SK-N-SH (cell line): ENCODE measurements at regions not wholly inside any gene's neighbourhood (a gene's known extent, or its start where the extent isn't known, plus 50 kb on each side); places are given as distances from the start of the nearest gene placed in this dataset.
"Not testable (repeated sequence)": the region's sequence is repeated elsewhere in the genome, so short reads cannot be mapped to it uniquely, and the experiment has no call there.

Experiments used
- CTCF ChIA-PET: fragments of 300-600, 350-600 bp; formaldehyde crosslinking; extraction: SDS; loops from one replicate; lab custom pipeline; 2021; lab: Yijun Ruan, JAX
- POLR2A ChIA-PET: fragments of 350-600 bp; sonication (Branson Sonifier 250); formaldehyde crosslinking; extraction: SDS; loops from one replicate; lab custom pipeline; 2020; ENCODE audit warnings: antibody characterized with exemption, inconsistent platforms; lab: Yijun Ruan, JAX
- DNase-seq: peaks from one replicate; pipeline ENCODE4 v3.0.0; 2012
- H2AFZ ChIP-seq: fragments of 200-600 bp; sonication (generic); 2 replicates; pipeline ENCODE4 v1.8.1; 2016; ENCODE audit warnings: antibody characterized with exemption, mild to moderate bottlenecking, low read depth
- H3F3A ChIP-seq: fragments of 200-600 bp; sonication (generic); replicated peaks from 2 replicates; pipeline ENCODE3; 2016; ENCODE audit warnings: antibody characterized with exemption, mild to moderate bottlenecking; ENCODE audit not compliant: insufficient read depth
- H3K27ac ChIP-seq, 2 experiments: fragments of 200-500 bp in 1 of 2; fragments of 200-600 bp in 1 of 2; sonication (Bioruptor generic) in 1 of 2; sonication (generic), shearing (Covaris generic) in 1 of 2; 2 replicates each; pipeline versions ENCODE4 v1.5.1 to v1.6.1; 2014 to 2016; ENCODE audit warnings: low read depth in 2 of 2, inconsistent platforms in 1 of 2, low read length in 1 of 2, mild to moderate bottlenecking in 1 of 2, mixed read lengths in 1 of 2
- H3K27me3 ChIP-seq: fragments of 200-600 bp; sonication (generic), shearing (Covaris generic); 2 replicates; pipeline ENCODE4 v1.6.1; 2016; ENCODE audit warnings: mixed run types; ENCODE audit not compliant: insufficient read depth
- H3K36me3 ChIP-seq, 2 experiments: fragments of 200-500 bp in 1 of 2; fragments of 200-600 bp in 1 of 2; sonication (Bioruptor generic) in 1 of 2; sonication (generic) in 1 of 2; replicated peaks in 1 of 2; 2 replicates each; pipeline versions ENCODE3 to v1.5.1; 2014 to 2016; ENCODE audit warnings: low read length in 1 of 2, mild to moderate bottlenecking in 1 of 2; ENCODE audit not compliant: insufficient read depth in 2 of 2, control insufficient read depth in 1 of 2
- H3K4me1 ChIP-seq, 2 experiments: fragments of 200-500 bp in 1 of 2; fragments of 200-600 bp in 1 of 2; sonication (Bioruptor generic) in 1 of 2; sonication (generic), shearing (Covaris generic) in 1 of 2; 2 replicates each; pipeline versions ENCODE4 v1.5.1 to v1.6.1; 2014 to 2016; ENCODE audit warnings: low read depth in 1 of 2, low read length in 1 of 2, mixed run types in 1 of 2; ENCODE audit not compliant: insufficient read depth in 2 of 2, control insufficient read depth in 1 of 2
- H3K4me2 ChIP-seq: fragments of 200-600 bp; sonication (generic), shearing (Covaris generic); 2 replicates; pipeline ENCODE4 v1.6.1; 2017; ENCODE audit warnings: mixed run types
- H3K4me3 ChIP-seq, 2 experiments: fragments of 200-500 bp in 1 of 2; fragments of 200-600 bp in 1 of 2; sonication (Bioruptor generic) in 1 of 2; sonication (generic), shearing (Covaris generic) in 1 of 2; 2 replicates each; pipeline versions ENCODE4 v1.5.1 to v1.8.1; 2014 to 2016; ENCODE audit warnings: low read depth in 2 of 2, inconsistent platforms in 1 of 2, low read length in 1 of 2, mild to moderate bottlenecking in 1 of 2, mixed read lengths in 1 of 2, moderate library complexity in 1 of 2
- H3K79me2 ChIP-seq: fragments of 200-600 bp; sonication (generic); 2 replicates; pipeline ENCODE4 v1.8.1; 2017; ENCODE audit warnings: mild to moderate bottlenecking; ENCODE audit not compliant: insufficient read depth
- H3K9ac ChIP-seq: fragments of 200-600 bp; sonication (generic); 2 replicates; pipeline ENCODE4 v1.6.1; 2017; ENCODE audit warnings: mixed run types
- H3K9me2 ChIP-seq: fragments of 200-600 bp; sonication (generic); 2 replicates; pipeline ENCODE4 v1.6.1; 2017; ENCODE audit warnings: mixed run types
- H3K9me3 ChIP-seq: fragments of 200-600 bp; sonication (generic); 2 replicates; pipeline ENCODE4 v1.6.1; 2017; ENCODE audit warnings: mixed run types, mild to moderate bottlenecking, moderate library complexity
- H4K20me1 ChIP-seq: fragments of 200-600 bp; sonication (generic); 2 replicates; pipeline ENCODE4 v1.6.1; 2017; ENCODE audit warnings: mild to moderate bottlenecking, mixed run types; ENCODE audit not compliant: insufficient read depth
- FOSL2 ChIP-seq: IDR thresholded peaks from 2 replicates; pipeline ENCODE4 v1.4.0; 2012; ENCODE audit warnings: low read depth, mild to moderate bottlenecking, moderate library complexity, borderline replicate concordance
- FOXM1 ChIP-seq: IDR thresholded peaks from 2 replicates; pipeline ENCODE4 v1.4.0; 2012; ENCODE audit warnings: low read depth, mild to moderate bottlenecking
- GABPA ChIP-seq: IDR thresholded peaks from 2 replicates; pipeline ENCODE4 v1.4.0; 2012; ENCODE audit warnings: low read depth, mild to moderate bottlenecking
- SMC3 ChIP-seq: IDR thresholded peaks from 2 replicates; pipeline ENCODE4 v1.6.1; 2012; ENCODE audit warnings: low read depth, low read length, improper control_type of control experiment
- WGBS: methylation state at CpG from one replicate; pipeline ENCODE4 v1.1.6; 2017; ENCODE audit warnings: low lambda C conversion rate; 5-methylcytosine and 5-hydroxymethylcytosine counted together
- TF ChIP-seq, protein P1 (sequence below): fragments of 150-350 bp; IDR thresholded peaks from 2 replicates; pipeline ENCODE4 v1.6.1; 2017; ENCODE audit warnings: antibody characterized with exemption, low read length, low read depth, borderline replicate concordance
- TF ChIP-seq, protein P2 (sequence below): IDR thresholded peaks from 2 replicates; pipeline ENCODE4 v1.4.0; 2012; ENCODE audit warnings: low read depth

DNA sequence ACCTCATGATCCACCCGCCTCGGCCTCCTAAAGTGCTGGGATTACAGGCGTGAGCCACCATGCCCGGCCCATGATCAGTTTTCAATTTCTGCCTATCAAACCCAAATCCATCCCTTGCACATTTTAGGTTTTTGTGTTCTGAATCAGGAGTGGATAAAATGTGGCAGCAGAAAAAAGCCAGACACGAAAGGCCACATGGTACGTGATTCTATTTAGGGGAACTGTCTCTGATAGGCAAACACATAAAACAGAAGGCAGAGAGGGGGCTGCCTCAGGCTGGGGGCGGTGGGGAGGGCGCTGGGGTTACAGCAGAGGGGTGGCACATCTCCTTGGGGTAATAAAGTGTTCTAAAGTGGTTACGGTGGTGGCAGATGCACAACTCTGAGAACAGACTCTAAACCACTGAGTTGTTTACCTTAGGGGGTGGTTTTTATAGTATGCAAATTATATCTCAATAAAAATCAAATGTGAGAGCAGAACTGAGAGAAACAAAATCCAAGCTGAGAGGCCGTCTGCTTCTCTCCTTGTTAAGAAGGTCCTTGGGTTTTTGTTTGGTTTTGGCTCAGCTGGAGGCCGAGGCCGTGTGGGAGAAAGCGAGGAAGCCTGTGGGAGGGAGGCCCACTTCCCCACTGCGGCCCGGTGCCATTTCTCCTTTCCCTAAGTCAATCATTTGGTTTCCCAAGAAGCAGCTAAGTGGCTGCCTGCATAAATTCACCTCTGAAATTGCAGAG lies 78.0 kb downstream of the SOWAHC start:
- no peaks in the 10 kb centered on the region for H3K27me3 ChIP-seq
- no peaks in the 10 kb centered on the region for H3K79me2 ChIP-seq
- no peak overlapping the region for H3K4me2 ChIP-seq
- H3K4me3 ChIP-seq = no peak overlapping the region
- no peaks in the 10 kb centered on the region for H3F3A ChIP-seq
- H3K9me2 ChIP-seq = no peaks in the 10 kb centered on the region
- no peaks in the 10 kb centered on the region for H4K20me1 ChIP-seq
- H3K9me3 ChIP-seq = no peaks in the 10 kb centered on the region
- H3K4me1 ChIP-seq = no peaks in the 10 kb centered on the region; a peak in 2 of 4 replicates
- CTCF ChIA-PET = no interaction called here
- WGBS = 91% methylated on average over 15 of the region's 15 CpGs
- POLR2A ChIA-PET = no interaction called here
- no peak overlapping the region for H2AFZ ChIP-seq
- no peak for DNase-seq
- TF ChIP-seq SMC3 (no peak), FOSL2 (no peak), GABPA (no peak), FOXM1 (no peak)
- TF ChIP-seq, protein P1, sequence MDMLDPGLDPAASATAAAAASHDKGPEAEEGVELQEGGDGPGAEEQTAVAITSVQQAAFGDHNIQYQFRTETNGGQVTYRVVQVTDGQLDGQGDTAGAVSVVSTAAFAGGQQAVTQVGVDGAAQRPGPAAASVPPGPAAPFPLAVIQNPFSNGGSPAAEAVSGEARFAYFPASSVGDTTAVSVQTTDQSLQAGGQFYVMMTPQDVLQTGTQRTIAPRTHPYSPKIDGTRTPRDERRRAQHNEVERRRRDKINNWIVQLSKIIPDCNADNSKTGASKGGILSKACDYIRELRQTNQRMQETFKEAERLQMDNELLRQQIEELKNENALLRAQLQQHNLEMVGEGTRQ = no peak
- TF ChIP-seq, protein P2, sequence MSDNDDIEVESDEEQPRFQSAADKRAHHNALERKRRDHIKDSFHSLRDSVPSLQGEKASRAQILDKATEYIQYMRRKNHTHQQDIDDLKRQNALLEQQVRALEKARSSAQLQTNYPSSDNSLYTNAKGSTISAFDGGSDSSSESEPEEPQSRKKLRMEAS = no peak
- H3K9ac ChIP-seq = no peak overlapping the region
- no peaks in the 10 kb centered on the region for H3K36me3 ChIP-seq
- H3K27ac ChIP-seq = no peak overlapping the region

DNA sequence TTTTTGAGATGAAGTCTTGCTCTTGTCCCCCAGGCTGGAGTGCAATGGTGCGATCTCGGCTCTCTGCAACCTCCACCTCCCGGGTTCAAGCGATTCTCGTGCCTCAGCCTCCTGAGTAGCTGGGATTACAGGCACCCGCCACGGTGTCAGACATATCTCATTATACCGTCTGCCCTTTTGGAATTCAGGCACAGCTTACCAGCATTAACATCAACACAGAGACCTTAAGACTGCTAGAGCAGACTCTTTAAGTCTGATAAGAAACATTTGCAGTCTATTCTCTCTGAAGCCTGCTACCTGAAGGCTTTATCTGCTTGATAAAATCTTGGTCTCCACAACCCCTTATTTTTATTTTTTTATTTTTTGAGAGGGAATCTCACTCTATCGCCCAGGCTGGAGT lies 78.7 kb downstream of the SOWAHC start:
- POLR2A ChIA-PET = not testable (repeated sequence)
- WGBS = 79% methylated on average over 9 of the region's 9 CpGs

DNA sequence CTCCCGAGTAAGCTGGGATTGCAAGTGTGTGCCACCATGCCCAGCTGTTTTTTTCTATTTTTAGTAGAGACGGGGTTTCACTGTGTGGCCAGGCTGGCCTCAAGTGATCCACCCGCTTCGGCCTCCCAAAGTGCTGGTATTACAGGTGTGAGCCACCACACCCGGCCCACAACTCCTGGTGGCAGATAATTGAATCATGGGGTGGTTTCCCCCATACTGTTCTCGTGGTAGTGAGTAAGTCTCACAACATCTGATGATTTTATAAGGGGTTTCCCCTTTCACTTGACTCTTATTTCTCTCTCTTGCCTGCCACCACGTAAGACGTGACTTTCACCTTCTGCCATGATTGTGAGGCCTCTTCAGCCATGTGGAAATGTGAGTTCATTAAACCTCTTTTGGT lies 79.1 kb downstream of the SOWAHC start:
- H3K9ac ChIP-seq, DNase-seq, H3K9me2 ChIP-seq, H3K4me2 ChIP-seq, H3K27me3 ChIP-seq, CTCF ChIA-PET, H3K27ac ChIP-seq, H2AFZ ChIP-seq, H3K79me2 ChIP-seq, H3K4me3 ChIP-seq, H4K20me1 ChIP-seq, POLR2A ChIA-PET, H3K36me3 ChIP-seq, H3K9me3 ChIP-seq, H3F3A ChIP-seq, H3K4me1 ChIP-seq: not testable (repeated sequence)
- WGBS = 83% methylated on average over 8 of the region's 8 CpGs

More for the DNA sequence above, 78.7 kb downstream of the SOWAHC start:
- H3K79me2 ChIP-seq, H3K4me2 ChIP-seq, H3K9me2 ChIP-seq, H3F3A ChIP-seq, CTCF ChIA-PET, H3K27ac ChIP-seq, H3K4me3 ChIP-seq, DNase-seq, H3K9me3 ChIP-seq, H4K20me1 ChIP-seq, H3K4me1 ChIP-seq, H3K9ac ChIP-seq, H3K36me3 ChIP-seq, H2AFZ ChIP-seq, H3K27me3 ChIP-seq: not testable (repeated sequence)
